ENCODE measurements at regions not wholly inside any gene's neighbourhood (a gene's known extent, or its start where the extent isn't known, plus 50 kb on each side); places are given as distances from the start of the nearest gene placed in this dataset.
"Not testable (repeated sequence)": the region's sequence is repeated elsewhere in the genome, so short reads cannot be mapped to it uniquely, and the experiment has no call there.

DNA sequence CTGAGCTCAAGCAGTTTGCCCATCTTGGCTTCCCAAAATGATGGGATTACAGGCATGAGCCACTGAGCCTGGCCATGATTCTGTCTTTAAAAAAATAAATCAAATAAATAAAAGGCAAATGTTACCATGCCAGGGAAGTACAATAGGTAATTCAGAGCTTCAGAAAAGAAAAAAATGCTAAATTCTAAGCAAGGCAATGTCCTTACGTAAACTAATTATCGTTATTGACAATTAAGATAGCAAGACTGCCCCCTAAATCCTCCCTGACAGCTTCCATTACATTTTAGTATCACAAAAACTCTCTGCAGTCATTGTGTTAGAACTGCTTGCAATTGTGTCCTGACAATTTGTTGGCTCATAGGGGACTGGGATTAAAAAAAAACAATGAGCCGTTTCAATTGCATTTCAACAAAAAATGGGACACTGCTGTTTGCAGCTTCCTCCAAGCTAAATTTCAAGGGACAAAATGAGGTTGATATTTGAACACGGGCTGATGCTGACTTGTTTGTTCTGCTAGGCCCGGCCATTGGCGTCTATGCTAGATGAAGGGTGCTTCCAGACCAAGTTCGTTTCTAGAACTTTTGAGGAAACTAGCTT lies 88.9 kb downstream of the MOGAT1 start:
- no peak overlapping the region for H3K4me3 ChIP-seq (ENCODE audit: low read depth in 1 of 2, low read length in 1 of 2)
- no peak overlapping the region for H3K27ac ChIP-seq
- H3K36me3 ChIP-seq = no peaks in the 10 kb centered on the region
- no peaks in the 10 kb centered on the region for H3K4me1 ChIP-seq (ENCODE audit: control insufficient read depth in 1 of 2, insufficient read depth in 1 of 2, low read depth in 1 of 2, low read length in 1 of 2)
- peaks cover 24% of the 10 kb centered on the region for H3K27me3 ChIP-seq
- TF ChIP-seq CTCF (IDR thresholded peaks at IDR 0.05) = no peak
- H3K9me3 ChIP-seq = no peaks in the 10 kb centered on the region

DNA sequence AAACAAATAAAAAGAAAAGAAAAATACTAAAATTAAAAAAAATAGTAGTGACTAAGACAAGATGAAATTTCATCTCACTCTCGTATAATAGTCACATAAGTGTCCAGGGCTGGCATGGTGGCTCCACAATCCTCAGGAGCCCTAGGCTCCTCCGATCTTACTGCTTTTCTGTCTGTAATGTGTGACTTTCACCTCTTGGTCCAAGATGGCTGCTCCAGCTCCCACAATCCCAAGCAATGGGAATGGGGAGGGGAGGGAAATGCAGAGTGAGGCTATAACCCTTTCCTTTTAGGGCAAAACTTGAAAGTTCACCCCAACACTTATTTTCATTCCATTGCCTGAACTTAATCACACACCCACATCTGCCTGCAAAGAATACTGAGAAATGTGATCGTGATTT lies 90.4 kb downstream of the MOGAT1 start:
- Histone ChIP-seq H3K4me1 (ENCODE audit: control insufficient read depth in 1 of 2, insufficient read depth in 1 of 2, low read depth in 1 of 2, low read length in 1 of 2) (no peaks in the 10 kb centered on the region), H3K9me3 (no peaks in the 10 kb centered on the region), H3K27ac (no peak overlapping the region), H3K27me3 (peaks cover 28% of the 10 kb centered on the region), H3K36me3 (no peaks in the 10 kb centered on the region), H3K4me3 (ENCODE audit: low read depth in 1 of 2, low read length in 1 of 2) (no peak overlapping the region)
- no peak for TF ChIP-seq CTCF (IDR thresholded peaks at IDR 0.05)

DNA sequence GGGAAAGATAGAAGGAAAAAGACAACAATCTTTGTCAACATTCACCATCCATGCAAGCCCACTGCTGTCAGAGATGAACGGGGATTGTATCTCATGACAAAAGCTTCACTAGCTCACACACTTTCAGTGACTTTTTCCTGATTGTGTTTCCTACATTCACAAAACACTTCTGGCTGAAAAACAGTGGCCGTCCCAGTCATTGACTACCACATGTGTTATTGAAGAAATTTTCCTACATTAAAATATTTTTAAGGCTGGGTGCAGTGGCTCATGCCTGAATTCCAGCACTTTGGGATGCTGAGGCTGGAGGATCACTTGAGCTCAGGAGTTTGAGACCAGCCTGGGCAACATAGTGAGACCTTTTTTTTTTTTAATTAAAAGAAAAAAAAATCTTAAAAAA lies 90.9 kb downstream of the MOGAT1 start:
- no peaks in the 10 kb centered on the region for H3K4me1 ChIP-seq (ENCODE audit: control insufficient read depth in 1 of 2, insufficient read depth in 1 of 2, low read depth in 1 of 2, low read length in 1 of 2)
- H3K36me3 ChIP-seq = no peaks in the 10 kb centered on the region
- no peak overlapping the region for H3K27ac ChIP-seq
- peaks cover 30% of the 10 kb centered on the region for H3K27me3 ChIP-seq
- no peak for TF ChIP-seq CTCF (IDR thresholded peaks at IDR 0.05)
- H3K4me3 ChIP-seq (ENCODE audit: low read depth in 1 of 2, low read length in 1 of 2) = no peak overlapping the region
- H3K9me3 ChIP-seq = no peaks in the 10 kb centered on the region

GRCh38 chr2:222765883-222766282 lies 94.4 kb downstream of the MOGAT1 start:
- not testable (repeated sequence) for H3K27ac ChIP-seq, H3K9me3 ChIP-seq
- peaks cover 49% of the 10 kb centered on the region for H3K27me3 ChIP-seq

GRCh38 chr2:222768019-222768418 lies 92.8 kb upstream of the ACSL3 start:
- not testable (repeated sequence) for H3K4me3 ChIP-seq (ENCODE audit: low read depth in 1 of 2, low read length in 1 of 2)

More at GRCh38 chr2:222765883-222766282, 94.4 kb downstream of the MOGAT1 start:
- not testable (repeated sequence) for H3K4me1 ChIP-seq (ENCODE audit: control insufficient read depth in 1 of 2, insufficient read depth in 1 of 2, low read depth in 1 of 2, low read length in 1 of 2); H3K36me3 ChIP-seq; H3K4me3 ChIP-seq (ENCODE audit: low read depth in 1 of 2, low read length in 1 of 2)

GRCh38 chr2:222769446-222769845 lies 91.4 kb upstream of the ACSL3 start:
- Histone ChIP-seq H3K4me3 (ENCODE audit: low read depth in 1 of 2, low read length in 1 of 2) (no peak overlapping the region), H3K27ac (no peak overlapping the region), H3K36me3 (no peaks in the 10 kb centered on the region), H3K27me3 (peaks cover 39% of the 10 kb centered on the region), H3K9me3 (no peaks in the 10 kb centered on the region), H3K4me1 (ENCODE audit: control insufficient read depth in 1 of 2, insufficient read depth in 1 of 2, low read depth in 1 of 2, low read length in 1 of 2) (no peaks in the 10 kb centered on the region)
- TF ChIP-seq CTCF (IDR thresholded peaks at IDR 0.05) = no peak

More at GRCh38 chr2:222768019-222768418, 92.8 kb upstream of the ACSL3 start:
- H3K4me1 ChIP-seq (ENCODE audit: control insufficient read depth in 1 of 2, insufficient read depth in 1 of 2, low read depth in 1 of 2, low read length in 1 of 2); H3K9me3 ChIP-seq; H3K36me3 ChIP-seq; H3K27ac ChIP-seq: not testable (repeated sequence)
- H3K27me3 ChIP-seq = peaks cover 45% of the 10 kb centered on the region

DNA sequence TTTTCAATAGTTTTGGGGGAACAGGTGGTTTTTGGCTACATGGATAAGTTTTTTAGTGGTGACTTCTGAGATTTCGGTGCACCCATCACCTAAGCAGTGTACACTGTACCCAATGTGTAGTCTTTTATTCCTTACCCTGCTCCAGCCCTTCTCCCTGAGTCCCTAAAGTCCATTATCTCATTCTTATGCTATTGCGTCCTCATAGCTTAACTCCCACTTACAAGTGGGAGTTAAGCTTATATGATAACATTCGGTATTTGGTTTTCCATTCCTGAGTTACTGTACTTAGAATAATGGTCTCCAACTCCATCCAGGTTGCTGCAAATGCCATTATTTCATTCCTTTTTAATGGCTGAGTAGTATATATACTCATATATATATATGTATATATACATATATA lies 90.9 kb upstream of the ACSL3 start:
- Histone ChIP-seq H3K4me1 (ENCODE audit: control insufficient read depth in 1 of 2, insufficient read depth in 1 of 2, low read depth in 1 of 2, low read length in 1 of 2) (no peaks in the 10 kb centered on the region), H3K27ac (no peak overlapping the region)
- no peak for TF ChIP-seq CTCF (IDR thresholded peaks at IDR 0.05)

More for the DNA sequence above, 90.9 kb upstream of the ACSL3 start:
- H3K9me3 ChIP-seq = no peaks in the 10 kb centered on the region
- H3K27me3 ChIP-seq = peaks cover 39% of the 10 kb centered on the region
- no peaks in the 10 kb centered on the region for H3K36me3 ChIP-seq
- no peak overlapping the region for H3K4me3 ChIP-seq (ENCODE audit: low read depth in 1 of 2, low read length in 1 of 2)
